ENCODE measurements at regions not wholly inside any gene's neighbourhood (a gene's known extent, or its start where the extent isn't known, plus 50 kb on each side); places are given as distances from the start of the nearest gene placed in this dataset.

- in situ Hi-C loops (cut with MboI), result no loop called here
- POLR2A ChIA-PET, result no interaction called here
- no peak for ATAC-seq
Measured at GRCh38 chr9:17969232-17969631, 390.4 kb downstream of the SH3GL2 start.

More at GRCh38 chr9:17969232-17969631, 390.4 kb downstream of the SH3GL2 start:
- no peaks in the 10 kb centered on the region for H3K4me1 ChIP-seq (replicated peaks in 1 of 2; ENCODE audit: control insufficient read depth in 2 of 2, insufficient read depth in 2 of 2, low read length in 2 of 2)
- H2AFZ ChIP-seq (ENCODE audit: low read depth, low read length), result no peak overlapping the region
- no peak overlapping the region for H3K9ac ChIP-seq (ENCODE audit: insufficient read depth in 1 of 2, low read depth in 2 of 2, low read length in 2 of 2)
- no peak overlapping the region for H3K4me3 ChIP-seq
- 0% methylated on average over 1 of the region's 1 CpG for WGBS (ENCODE audit: insufficient coverage, low coverage, missing lambda C conversion rate)
- H4K20me1 ChIP-seq (replicated peaks; ENCODE audit: control insufficient read depth, insufficient read depth, low read length), result no peaks in the 10 kb centered on the region
- TF ChIP-seq BRD4 (IDR thresholded peaks at IDR 0.05), result no peak
- TF ChIP-seq ZNF780A (CRISPR knock-in tag; IDR thresholded peaks at IDR 0.05), result no peak
- no peak for TF ChIP-seq CC2D1A (IDR thresholded peaks at IDR 0.05)
- TF ChIP-seq SREBF1 (IDR thresholded peaks at IDR 0.05; ENCODE audit: borderline replicate concordance, low read depth, low read length), result no peak
- TF ChIP-seq PHB (CRISPR knock-in tag; IDR thresholded peaks at IDR 0.05), result no peak
- TF ChIP-seq CCNT2 (IDR thresholded peaks at IDR 0.05; ENCODE audit: borderline replicate concordance, extremely low read depth, insufficient read length, low read depth, low read length), result no peak
- no peak for TF ChIP-seq ZKSCAN1 (IDR thresholded peaks at IDR 0.05; ENCODE audit: low read depth, low read length)
- no peak for TF ChIP-seq STAT5B (CRISPR knock-in tag; IDR thresholded peaks at IDR 0.05)
- no peak for TF ChIP-seq CBX1 (IDR thresholded peaks at IDR 0.05; ENCODE audit: low read depth)
- TF ChIP-seq, protein P1, sequence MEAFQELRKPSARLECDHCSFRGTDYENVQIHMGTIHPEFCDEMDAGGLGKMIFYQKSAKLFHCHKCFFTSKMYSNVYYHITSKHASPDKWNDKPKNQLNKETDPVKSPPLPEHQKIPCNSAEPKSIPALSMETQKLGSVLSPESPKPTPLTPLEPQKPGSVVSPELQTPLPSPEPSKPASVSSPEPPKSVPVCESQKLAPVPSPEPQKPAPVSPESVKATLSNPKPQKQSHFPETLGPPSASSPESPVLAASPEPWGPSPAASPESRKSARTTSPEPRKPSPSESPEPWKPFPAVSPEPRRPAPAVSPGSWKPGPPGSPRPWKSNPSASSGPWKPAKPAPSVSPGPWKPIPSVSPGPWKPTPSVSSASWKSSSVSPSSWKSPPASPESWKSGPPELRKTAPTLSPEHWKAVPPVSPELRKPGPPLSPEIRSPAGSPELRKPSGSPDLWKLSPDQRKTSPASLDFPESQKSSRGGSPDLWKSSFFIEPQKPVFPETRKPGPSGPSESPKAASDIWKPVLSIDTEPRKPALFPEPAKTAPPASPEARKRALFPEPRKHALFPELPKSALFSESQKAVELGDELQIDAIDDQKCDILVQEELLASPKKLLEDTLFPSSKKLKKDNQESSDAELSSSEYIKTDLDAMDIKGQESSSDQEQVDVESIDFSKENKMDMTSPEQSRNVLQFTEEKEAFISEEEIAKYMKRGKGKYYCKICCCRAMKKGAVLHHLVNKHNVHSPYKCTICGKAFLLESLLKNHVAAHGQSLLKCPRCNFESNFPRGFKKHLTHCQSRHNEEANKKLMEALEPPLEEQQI (IDR thresholded peaks at IDR 0.05), result no peak
- no peak for TF ChIP-seq ETV1 (tag; conservative IDR thresholded peaks at IDR 0.05; ENCODE audit: low read depth)
- TF ChIP-seq U2AF1 (optimal IDR thresholded peaks at IDR 0.05; ENCODE audit: low read depth, low read length), result no peak
- no peak for TF ChIP-seq TAL1 (IDR thresholded peaks at IDR 0.05)
- no peak for TF ChIP-seq KLF16 (IDR thresholded peaks at IDR 0.05)
- TF ChIP-seq ZNF77 (CRISPR knock-in tag; IDR thresholded peaks at IDR 0.05), result no peak
- no peak for DNase-seq (ENCODE audit: extremely low read depth in 1 of 4, low spot score in 3 of 4)
- no peak overlapping the region for H3K27ac ChIP-seq (ENCODE audit: extremely low read depth, low read depth, low read length)
- no peak overlapping the region for H3K4me2 ChIP-seq (ENCODE audit: insufficient read depth, low read length)
- H3K79me2 ChIP-seq (ENCODE audit: control insufficient read depth, insufficient read depth, low read length), result no peaks in the 10 kb centered on the region
- no peaks in the 10 kb centered on the region for H3K9me3 ChIP-seq (replicated peaks; ENCODE audit: control insufficient read depth, insufficient read depth, low read depth, low read length)
- CTCF ChIA-PET (ENCODE audit: low intra/inter-chr PET ratio), result no interaction called here
- H3K36me3 ChIP-seq (ENCODE audit: control insufficient read depth, insufficient read depth, low read length), result no peaks in the 10 kb centered on the region
- H3K9me1 ChIP-seq (ENCODE audit: control insufficient read depth, insufficient read depth, low read length), result no peaks in the 10 kb centered on the region
- intact Hi-C loops (cut with micrococcal nuclease), result no loop called here
- BruUV-seq (replicated peaks), result no TSS peak
- H3K27me3 ChIP-seq (ENCODE audit: control insufficient read depth in 2 of 2, insufficient read depth in 2 of 2, low read length in 2 of 2), result no peaks in the 10 kb centered on the region
- no peak for FAIRE-seq

All from K562 (cell line).